SK-N-SH (cell line): ENCODE measurements at regions not wholly inside any gene's neighbourhood (a gene's known extent, or its start where the extent isn't known, plus 50 kb on each side); places are given as distances from the start of the nearest gene placed in this dataset.

ENCODE experiments used
- CTCF ChIA-PET: fragments of 300-600, 350-600 bp; formaldehyde crosslinking; extraction: SDS; loops from one replicate; lab custom pipeline; 2021; lab: Yijun Ruan, JAX
- POLR2A ChIA-PET: fragments of 350-600 bp; sonication (Branson Sonifier 250); formaldehyde crosslinking; extraction: SDS; loops from one replicate; lab custom pipeline; 2020; ENCODE audit warnings: antibody characterized with exemption, inconsistent platforms; lab: Yijun Ruan, JAX
- DNase-seq: peaks from one replicate; pipeline ENCODE4 v3.0.0; 2012
- H2AFZ ChIP-seq: fragments of 200-600 bp; sonication (generic); 2 replicates; pipeline ENCODE4 v1.8.1; 2016; ENCODE audit warnings: antibody characterized with exemption, mild to moderate bottlenecking, low read depth
- H3F3A ChIP-seq: fragments of 200-600 bp; sonication (generic); replicated peaks from 2 replicates; pipeline ENCODE3; 2016; ENCODE audit warnings: antibody characterized with exemption, mild to moderate bottlenecking; ENCODE audit not compliant: insufficient read depth
- H3K27ac ChIP-seq, 2 experiments: fragments of 200-500 bp in 1 of 2; fragments of 200-600 bp in 1 of 2; sonication (Bioruptor generic) in 1 of 2; sonication (generic), shearing (Covaris generic) in 1 of 2; 2 replicates each; pipeline versions ENCODE4 v1.5.1 to v1.6.1; 2014 to 2016; ENCODE audit warnings: low read depth in 2 of 2, inconsistent platforms in 1 of 2, low read length in 1 of 2, mild to moderate bottlenecking in 1 of 2, mixed read lengths in 1 of 2
- H3K27me3 ChIP-seq: fragments of 200-600 bp; sonication (generic), shearing (Covaris generic); 2 replicates; pipeline ENCODE4 v1.6.1; 2016; ENCODE audit warnings: mixed run types; ENCODE audit not compliant: insufficient read depth
- H3K36me3 ChIP-seq, 2 experiments: fragments of 200-500 bp in 1 of 2; fragments of 200-600 bp in 1 of 2; sonication (Bioruptor generic) in 1 of 2; sonication (generic) in 1 of 2; replicated peaks in 1 of 2; 2 replicates each; pipeline versions ENCODE3 to v1.5.1; 2014 to 2016; ENCODE audit warnings: low read length in 1 of 2, mild to moderate bottlenecking in 1 of 2; ENCODE audit not compliant: insufficient read depth in 2 of 2, control insufficient read depth in 1 of 2
- H3K4me1 ChIP-seq, 2 experiments: fragments of 200-500 bp in 1 of 2; fragments of 200-600 bp in 1 of 2; sonication (Bioruptor generic) in 1 of 2; sonication (generic), shearing (Covaris generic) in 1 of 2; 2 replicates each; pipeline versions ENCODE4 v1.5.1 to v1.6.1; 2014 to 2016; ENCODE audit warnings: low read depth in 1 of 2, low read length in 1 of 2, mixed run types in 1 of 2; ENCODE audit not compliant: insufficient read depth in 2 of 2, control insufficient read depth in 1 of 2
- H3K4me2 ChIP-seq: fragments of 200-600 bp; sonication (generic), shearing (Covaris generic); 2 replicates; pipeline ENCODE4 v1.6.1; 2017; ENCODE audit warnings: mixed run types
- H3K4me3 ChIP-seq, 2 experiments: fragments of 200-500 bp in 1 of 2; fragments of 200-600 bp in 1 of 2; sonication (Bioruptor generic) in 1 of 2; sonication (generic), shearing (Covaris generic) in 1 of 2; 2 replicates each; pipeline versions ENCODE4 v1.5.1 to v1.8.1; 2014 to 2016; ENCODE audit warnings: low read depth in 2 of 2, inconsistent platforms in 1 of 2, low read length in 1 of 2, mild to moderate bottlenecking in 1 of 2, mixed read lengths in 1 of 2, moderate library complexity in 1 of 2
- H3K79me2 ChIP-seq: fragments of 200-600 bp; sonication (generic); 2 replicates; pipeline ENCODE4 v1.8.1; 2017; ENCODE audit warnings: mild to moderate bottlenecking; ENCODE audit not compliant: insufficient read depth
- H3K9ac ChIP-seq: fragments of 200-600 bp; sonication (generic); 2 replicates; pipeline ENCODE4 v1.6.1; 2017; ENCODE audit warnings: mixed run types
- H3K9me2 ChIP-seq: fragments of 200-600 bp; sonication (generic); 2 replicates; pipeline ENCODE4 v1.6.1; 2017; ENCODE audit warnings: mixed run types
- H3K9me3 ChIP-seq: fragments of 200-600 bp; sonication (generic); 2 replicates; pipeline ENCODE4 v1.6.1; 2017; ENCODE audit warnings: mixed run types, mild to moderate bottlenecking, moderate library complexity
- H4K20me1 ChIP-seq: fragments of 200-600 bp; sonication (generic); 2 replicates; pipeline ENCODE4 v1.6.1; 2017; ENCODE audit warnings: mild to moderate bottlenecking, mixed run types; ENCODE audit not compliant: insufficient read depth
- CHD2 ChIP-seq: fragments of 150-350 bp; IDR thresholded peaks from 2 replicates; pipeline ENCODE4 v1.6.1; 2018; ENCODE audit warnings: low read length; ENCODE audit not compliant: partially characterized antibody
- EP300 ChIP-seq, 2 experiments: IDR thresholded peaks; 2 replicates each; pipeline versions ENCODE4 v1.4.0 to v1.6.1; 2012; ENCODE audit warnings: borderline replicate concordance in 1 of 2, low read depth in 1 of 2, low read length in 1 of 2
- FOXM1 ChIP-seq: IDR thresholded peaks from 2 replicates; pipeline ENCODE4 v1.4.0; 2012; ENCODE audit warnings: low read depth, mild to moderate bottlenecking
- GATA2 ChIP-seq: sonication (generic); formaldehyde crosslinking; IDR thresholded peaks from 2 replicates; pipeline ENCODE4 v1.5.0; 2020; ENCODE audit warnings: mild to moderate bottlenecking, missing genetic modification reagents
- JUND ChIP-seq: IDR thresholded peaks from 2 replicates; pipeline ENCODE4 v1.4.0; 2012
- NFIC ChIP-seq: IDR thresholded peaks from 2 replicates; pipeline ENCODE4 v1.4.0; 2012; ENCODE audit warnings: borderline replicate concordance
- POLR2AphosphoS5 ChIP-seq: IDR thresholded peaks from 2 replicates; pipeline ENCODE4 v1.6.1; 2012; ENCODE audit warnings: low read depth, low read length
- RCOR1 ChIP-seq: fragments of 150-350 bp; IDR thresholded peaks from 2 replicates; pipeline ENCODE4 v1.6.1; 2017; ENCODE audit warnings: antibody characterized with exemption, low read length
- RXRA ChIP-seq: IDR thresholded peaks from 2 replicates; pipeline ENCODE4 v1.4.0; 2012; ENCODE audit warnings: low read depth, mild to moderate bottlenecking, borderline replicate concordance
- SIN3A ChIP-seq: IDR thresholded peaks from 2 replicates; pipeline ENCODE4 v1.6.1; 2012; ENCODE audit warnings: low read depth, mild to moderate bottlenecking, low read length, moderate library complexity, borderline replicate concordance
- TAF1 ChIP-seq: IDR thresholded peaks from 2 replicates; pipeline ENCODE4 v1.6.1; 2012; ENCODE audit warnings: low read depth, mild to moderate bottlenecking, low read length, moderate library complexity, borderline replicate concordance
- YY1 ChIP-seq: IDR thresholded peaks from 2 replicates; pipeline ENCODE4 v1.4.0; 2012; ENCODE audit warnings: low read depth, mild to moderate bottlenecking
- WGBS: methylation state at CpG from one replicate; pipeline ENCODE4 v1.1.6; 2017; ENCODE audit warnings: low lambda C conversion rate; 5-methylcytosine and 5-hydroxymethylcytosine counted together
- TF ChIP-seq, protein P1 (sequence below): IDR thresholded peaks from 2 replicates; pipeline ENCODE4; 2012
- TF ChIP-seq, protein P2 (sequence below): IDR thresholded peaks from 2 replicates; pipeline ENCODE4 v1.4.0; 2012; ENCODE audit warnings: low read depth, borderline replicate concordance
- TF ChIP-seq, protein P3 (sequence below): fragments of 200-600 bp; sonication (generic); IDR thresholded peaks from 2 replicates; pipeline ENCODE4 v1.6.1; 2017; ENCODE audit warnings: antibody characterized with exemption, mild to moderate bottlenecking, moderate library complexity

DNA sequence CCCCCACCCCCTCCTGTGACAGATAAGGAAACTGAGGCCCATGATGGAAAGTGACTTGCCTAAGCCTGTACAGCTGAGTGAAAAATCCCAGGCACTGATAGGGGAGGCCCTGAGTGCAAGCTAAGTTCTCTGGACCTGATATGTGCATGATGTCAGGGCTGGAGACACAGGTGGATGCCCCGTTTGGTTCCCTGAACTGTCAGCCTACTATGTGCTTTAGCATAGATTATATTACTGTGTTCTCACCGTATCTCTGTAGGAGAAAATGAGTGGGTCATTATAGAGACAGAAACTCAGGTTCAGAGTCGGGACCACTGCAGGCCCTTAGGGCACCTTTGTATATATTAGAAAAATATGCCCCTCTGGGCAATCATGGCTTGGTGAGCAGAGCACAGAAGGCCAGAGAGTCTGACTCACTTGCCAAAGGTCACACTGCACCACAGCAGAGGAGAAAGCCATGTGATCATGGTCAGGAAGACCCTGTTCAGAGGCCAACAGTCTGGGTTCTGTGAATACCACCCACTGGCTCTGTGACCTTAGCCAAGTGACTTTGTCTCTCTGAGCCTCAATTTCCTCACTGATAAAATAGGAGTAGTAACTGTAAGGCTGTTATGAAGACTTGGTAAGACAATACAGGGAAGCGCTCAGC is 145.8 kb upstream of the WNT4 start:
- DNase-seq: peak; percentile 7
- POLR2A ChIA-PET: no interaction called here

More for the DNA sequence above, 145.8 kb upstream of the WNT4 start:
- TF ChIP-seq, protein P1, sequence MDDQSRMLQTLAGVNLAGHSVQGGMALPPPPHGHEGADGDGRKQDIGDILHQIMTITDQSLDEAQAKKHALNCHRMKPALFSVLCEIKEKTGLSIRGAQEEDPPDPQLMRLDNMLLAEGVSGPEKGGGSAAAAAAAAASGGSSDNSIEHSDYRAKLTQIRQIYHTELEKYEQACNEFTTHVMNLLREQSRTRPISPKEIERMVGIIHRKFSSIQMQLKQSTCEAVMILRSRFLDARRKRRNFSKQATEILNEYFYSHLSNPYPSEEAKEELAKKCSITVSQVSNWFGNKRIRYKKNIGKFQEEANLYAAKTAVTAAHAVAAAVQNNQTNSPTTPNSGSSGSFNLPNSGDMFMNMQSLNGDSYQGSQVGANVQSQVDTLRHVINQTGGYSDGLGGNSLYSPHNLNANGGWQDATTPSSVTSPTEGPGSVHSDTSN: no peak
- TF ChIP-seq NFIC (no peak), JUND (no peak), FOXM1 (no peak), TAF1 (no peak), CHD2 (no peak), EP300 (IDR thresholded peaks at IDR 0.05; ENCODE audit: borderline replicate concordance in 1 of 2, low read depth in 1 of 2, low read length in 1 of 2) (no peak), POLR2AphosphoS5 (no peak), RXRA (no peak), GATA2 (CRISPR knock-in tag) (no peak), RCOR1 (no peak), YY1 (no peak), SIN3A (no peak)
- TF ChIP-seq, protein P2, sequence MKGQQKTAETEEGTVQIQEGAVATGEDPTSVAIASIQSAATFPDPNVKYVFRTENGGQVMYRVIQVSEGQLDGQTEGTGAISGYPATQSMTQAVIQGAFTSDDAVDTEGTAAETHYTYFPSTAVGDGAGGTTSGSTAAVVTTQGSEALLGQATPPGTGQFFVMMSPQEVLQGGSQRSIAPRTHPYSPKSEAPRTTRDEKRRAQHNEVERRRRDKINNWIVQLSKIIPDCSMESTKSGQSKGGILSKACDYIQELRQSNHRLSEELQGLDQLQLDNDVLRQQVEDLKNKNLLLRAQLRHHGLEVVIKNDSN: no peak
- TF ChIP-seq, protein P3, sequence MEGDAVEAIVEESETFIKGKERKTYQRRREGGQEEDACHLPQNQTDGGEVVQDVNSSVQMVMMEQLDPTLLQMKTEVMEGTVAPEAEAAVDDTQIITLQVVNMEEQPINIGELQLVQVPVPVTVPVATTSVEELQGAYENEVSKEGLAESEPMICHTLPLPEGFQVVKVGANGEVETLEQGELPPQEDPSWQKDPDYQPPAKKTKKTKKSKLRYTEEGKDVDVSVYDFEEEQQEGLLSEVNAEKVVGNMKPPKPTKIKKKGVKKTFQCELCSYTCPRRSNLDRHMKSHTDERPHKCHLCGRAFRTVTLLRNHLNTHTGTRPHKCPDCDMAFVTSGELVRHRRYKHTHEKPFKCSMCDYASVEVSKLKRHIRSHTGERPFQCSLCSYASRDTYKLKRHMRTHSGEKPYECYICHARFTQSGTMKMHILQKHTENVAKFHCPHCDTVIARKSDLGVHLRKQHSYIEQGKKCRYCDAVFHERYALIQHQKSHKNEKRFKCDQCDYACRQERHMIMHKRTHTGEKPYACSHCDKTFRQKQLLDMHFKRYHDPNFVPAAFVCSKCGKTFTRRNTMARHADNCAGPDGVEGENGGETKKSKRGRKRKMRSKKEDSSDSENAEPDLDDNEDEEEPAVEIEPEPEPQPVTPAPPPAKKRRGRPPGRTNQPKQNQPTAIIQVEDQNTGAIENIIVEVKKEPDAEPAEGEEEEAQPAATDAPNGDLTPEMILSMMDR: no peak
- WGBS: 53% methylated on average over 4 of the region's 4 CpGs
- no peaks in the 10 kb centered on the region for H4K20me1 ChIP-seq
- H3K9me3 ChIP-seq: no peaks in the 10 kb centered on the region
- H3K27me3 ChIP-seq: peaks cover 16% of the 10 kb centered on the region; the same call in 1 of the 2 replicates
- H3K9me2 ChIP-seq: no peaks in the 10 kb centered on the region
- no peaks in the 10 kb centered on the region for H3K36me3 ChIP-seq
- no peaks in the 10 kb centered on the region for H3K79me2 ChIP-seq
- H3K4me2 ChIP-seq: no peak overlapping the region
- no peak overlapping the region for H3K9ac ChIP-seq
- CTCF ChIA-PET: interaction anchor here (1.0 to 5.3 kb wide), 2 partner anchors 10 to 12 kb away, joined by 3 to 41 read pairs; no protein-coding TSS in a partner anchor
- H3K4me3 ChIP-seq: no peak overlapping the region
- H3K4me1 ChIP-seq: peaks cover 0 to 5% of the 10 kb centered on the region in 2 experiments; a peak in 1 of 4 replicates
- no peak overlapping the region for H2AFZ ChIP-seq
- H3F3A ChIP-seq: no peaks in the 10 kb centered on the region
- H3K27ac ChIP-seq: no peak overlapping the region
